Umbilical cord (tissue), 1 donor: ENCODE measurements at regions not wholly inside any gene's neighbourhood (a gene's known extent, or its start where the extent isn't known, plus 50 kb on each side); places are given as distances from the start of the nearest gene placed in this dataset.
"Not testable (repeated sequence)": the region's sequence is repeated elsewhere in the genome, so short reads cannot be mapped to it uniquely, and the experiment has no call there.

Experiments used
- DNase-seq: peaks from one replicate; pipeline ENCODE4 v3.0.0-alpha.2; 2015; ENCODE audit warnings: low spot score

- no peak for DNase-seq
Observed at GRCh38 chr6:95865857-95866256, 149.9 kb upstream of the FUT9 start.

GRCh38 chr6:95866732-95867131, 149.0 kb upstream of the FUT9 start:
- no peak for DNase-seq

- no peak for DNase-seq
Observed at GRCh38 chr6:95867205-95867604, 148.6 kb upstream of the FUT9 start.

GRCh38 chr6:95877480-95877879, 138.3 kb upstream of the FUT9 start:
- DNase-seq: no peak

DNA sequence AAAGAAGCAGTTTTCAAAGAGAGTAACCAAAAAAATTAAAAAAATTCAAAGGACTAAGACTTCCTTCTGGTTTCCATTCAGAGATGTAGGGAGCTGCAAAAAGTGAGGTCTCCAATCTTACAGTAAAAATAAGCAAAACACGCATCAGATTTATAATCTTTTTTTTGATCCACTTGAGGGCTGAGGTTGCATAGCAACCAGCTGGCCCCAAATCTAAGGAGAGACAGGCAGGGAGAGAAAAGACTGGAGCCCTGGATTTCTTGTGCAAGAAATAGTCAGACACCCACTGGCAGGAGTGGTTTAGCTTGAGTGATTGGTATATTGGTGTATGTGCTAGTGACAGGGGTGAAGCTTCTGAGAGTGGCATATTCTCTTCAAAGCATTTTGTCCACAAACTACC, 135.9 kb upstream of the FUT9 start:
- DNase-seq: peak; percentile 47

DNA sequence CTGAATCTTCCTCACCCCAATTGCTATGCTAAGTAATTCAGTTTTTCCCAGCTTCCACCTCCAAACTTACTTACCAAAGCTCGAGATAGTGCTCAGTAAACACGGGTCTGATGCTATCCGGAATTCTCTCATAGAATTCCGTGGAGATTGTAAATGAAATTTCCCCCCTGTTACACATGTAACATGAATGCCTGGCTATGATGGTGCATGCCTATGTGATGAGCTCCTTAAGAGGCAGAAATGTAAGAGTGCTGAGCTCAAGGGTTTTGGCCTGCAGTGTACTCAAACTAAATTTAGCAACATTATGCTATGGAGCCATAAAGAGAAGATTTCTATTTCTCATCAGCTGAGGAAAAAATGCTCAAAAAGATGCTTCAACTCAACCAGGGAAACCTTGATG, 133.4 kb upstream of the FUT9 start:
- DNase-seq: peak; percentile 91

GRCh38 chr6:95888711-95889110, 127.1 kb upstream of the FUT9 start:
- DNase-seq: not testable (repeated sequence)

- DNase-seq: no peak
Observed at GRCh38 chr6:95905132-95905531, 110.6 kb upstream of the FUT9 start.

DNA sequence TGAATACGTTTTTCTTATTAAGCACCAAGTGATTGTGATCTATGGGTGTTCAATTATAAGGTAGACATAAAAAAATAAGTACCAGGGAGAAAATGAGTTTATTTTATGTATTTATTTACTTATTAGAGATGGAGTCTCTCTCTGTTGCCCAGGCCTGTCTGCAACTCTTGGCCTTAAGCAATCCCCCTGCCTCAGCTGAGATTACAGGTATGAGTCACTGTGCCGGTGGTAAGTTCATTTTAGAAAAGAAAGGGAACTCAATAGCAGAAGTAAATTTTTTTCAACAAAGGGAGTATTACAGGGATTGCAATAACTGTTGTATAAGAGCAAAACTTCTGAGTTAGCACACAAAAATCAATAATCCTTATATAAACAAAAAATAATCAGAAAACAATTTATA, 98.7 kb upstream of the FUT9 start:
- DNase-seq: no peak

GRCh38 chr6:95923518-95923917, 92.3 kb upstream of the FUT9 start:
- DNase-seq: no peak

GRCh38 chr6:95935736-95936135, 80.0 kb upstream of the FUT9 start:
- DNase-seq: no peak

GRCh38 chr6:95946906-95947305, 68.9 kb upstream of the FUT9 start:
- DNase-seq: no peak

DNA sequence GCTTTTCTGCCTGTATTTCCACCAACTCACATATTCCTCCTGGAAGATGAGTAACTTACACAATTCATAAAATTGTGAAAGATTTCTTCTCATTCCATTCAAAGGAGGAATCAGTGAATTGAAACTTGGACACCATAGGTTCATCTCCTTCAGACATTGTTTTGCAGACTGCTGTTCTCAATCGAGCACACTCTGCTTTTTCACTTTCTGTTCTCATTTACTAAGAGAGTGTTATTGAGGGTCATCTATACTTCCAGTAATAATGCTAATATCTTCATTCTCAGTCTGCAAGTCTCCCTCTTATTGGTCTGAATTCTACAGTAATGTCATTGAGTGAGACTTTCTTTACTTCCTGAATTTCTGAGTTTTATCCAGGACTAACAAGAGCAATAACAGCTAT, 67.5 kb upstream of the FUT9 start:
- DNase-seq: no peak

DNA sequence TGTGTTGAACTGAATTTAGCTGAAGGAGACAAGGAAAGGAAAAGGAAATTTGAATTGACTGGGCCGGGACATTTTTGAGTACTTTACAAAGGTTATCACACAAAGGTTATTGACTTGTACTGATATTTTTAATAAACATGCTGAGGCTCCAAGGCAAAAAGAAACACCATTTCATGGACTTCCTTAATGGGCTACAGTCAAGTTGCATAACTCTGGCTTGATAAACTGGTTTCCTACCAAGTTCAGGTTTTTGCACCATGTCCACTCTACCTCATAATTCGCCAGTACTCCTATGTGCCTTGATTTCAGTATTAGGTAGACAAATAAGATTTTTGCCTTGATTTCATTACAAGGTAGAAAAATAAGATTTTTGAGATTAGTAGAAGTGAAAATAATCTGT, 65.8 kb upstream of the FUT9 start:
- no peak for DNase-seq

DNA sequence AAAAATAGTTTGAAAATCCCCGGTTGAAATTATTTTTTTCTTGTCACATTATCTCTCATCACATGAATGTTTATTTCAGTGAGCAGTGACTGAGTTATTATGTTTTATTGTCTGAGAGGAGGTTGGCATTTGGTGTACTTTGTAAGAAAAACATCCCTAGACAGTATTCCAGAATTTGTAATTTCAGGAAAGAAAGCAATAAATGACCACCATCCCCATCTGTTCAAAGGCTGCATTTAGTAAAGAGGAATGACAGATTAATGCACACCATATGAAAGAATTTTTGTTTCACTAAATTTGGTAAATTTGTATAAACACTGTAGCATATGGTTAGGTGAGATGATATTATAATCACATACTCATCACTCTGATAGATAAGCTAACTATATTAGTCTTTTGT, 57.1 kb upstream of the FUT9 start:
- no peak for DNase-seq

- DNase-seq: no peak
Observed at GRCh38 chr6:95959261-95959660, 56.5 kb upstream of the FUT9 start.
